NCI-H2196 treated with DMSO at 0.1 percent for 48 hours (cell line): ENCODE measurements at regions not wholly inside any gene's neighbourhood (a gene's known extent, or its start where the extent isn't known, plus 50 kb on each side); places are given as distances from the start of the nearest gene placed in this dataset.

Source experiments
- DNase-seq: peaks from one replicate; lab custom pipeline; 2025; ENCODE audit not compliant: unreplicated experiment; lab: John Stamatoyannopoulos, UW

DNA sequence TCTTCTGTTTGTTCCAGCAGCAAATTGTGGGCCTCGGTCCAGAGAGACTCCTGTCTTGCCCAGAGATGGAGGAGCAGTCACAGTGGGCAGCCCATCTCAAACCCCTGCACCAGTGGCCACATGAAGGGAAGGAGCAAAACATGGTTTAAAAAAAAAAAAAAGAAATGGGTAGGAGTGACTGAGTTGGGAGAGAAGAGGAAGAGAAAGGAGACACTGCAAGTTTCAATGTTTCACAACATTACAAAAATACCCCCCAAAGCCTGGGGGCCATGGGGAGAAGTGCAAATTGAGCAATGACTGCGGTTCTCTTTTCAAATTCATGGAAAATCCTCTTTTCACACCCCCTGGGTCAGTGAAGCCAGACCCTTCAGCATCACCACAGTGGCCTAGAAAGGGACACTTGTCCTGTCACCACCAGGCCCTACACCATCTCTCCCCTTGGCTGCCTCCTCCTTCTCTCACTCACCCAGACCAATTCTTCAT lies 117.1 kb downstream of the ZFP36L2 start:
- DNase-seq, result no peak

- DNase-seq, result no peak
These were observed 118.7 kb downstream of the ZFP36L2 start for GRCh38 chr2:43107679-43108078.

DNA sequence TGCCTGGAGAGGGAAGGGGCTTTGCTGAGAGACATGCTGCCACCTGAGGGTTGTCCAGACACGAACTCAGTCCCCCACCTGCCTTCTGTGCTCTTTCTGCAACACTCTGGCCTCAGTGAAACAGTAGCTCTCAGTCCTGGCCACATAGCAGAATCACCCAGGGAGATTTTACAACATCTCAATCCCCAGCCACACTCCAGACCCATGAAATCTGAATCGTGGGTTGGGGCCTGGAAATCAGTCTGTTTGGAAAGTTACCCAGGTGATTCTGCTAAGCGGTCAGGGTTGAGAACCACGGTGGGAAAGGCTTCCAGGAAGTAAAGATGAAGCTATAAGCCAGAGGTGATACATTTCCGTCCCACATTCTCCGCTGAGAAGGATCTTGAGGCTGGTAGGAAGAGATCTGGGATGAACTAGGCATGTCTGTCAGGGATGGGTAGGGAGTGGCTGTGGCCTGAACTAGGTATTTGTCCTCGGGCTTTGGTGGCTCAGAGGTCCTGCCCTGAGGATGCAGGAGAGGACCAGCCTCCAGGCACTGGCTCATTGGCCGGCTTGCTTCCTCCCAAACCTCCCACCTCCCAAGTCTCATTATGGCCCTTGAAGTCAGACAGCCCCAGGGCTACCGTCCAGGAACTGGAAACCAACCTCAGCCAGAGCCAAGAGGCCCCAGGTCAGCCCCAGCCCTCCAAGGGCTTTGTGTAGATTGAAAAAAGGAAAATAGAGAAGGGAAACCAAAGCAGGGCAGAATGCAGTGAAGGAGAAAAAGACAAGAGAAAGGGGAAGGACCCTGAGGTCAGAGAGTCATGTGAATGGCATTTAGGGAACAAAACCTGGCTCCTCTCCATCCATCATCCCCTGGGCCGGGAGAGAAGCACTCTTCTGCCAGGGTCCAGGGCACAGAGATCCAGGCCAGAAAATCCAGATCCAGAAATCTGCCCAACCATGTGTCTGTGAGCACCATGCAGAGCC lies 119.6 kb downstream of the ZFP36L2 start:
- DNase-seq, result no peak

GRCh38 chr2:43105586-43106558 lies 120.5 kb downstream of the ZFP36L2 start:
- DNase-seq, result no peak

GRCh38 chr2:43104763-43105162 lies 121.6 kb downstream of the ZFP36L2 start:
- no peak for DNase-seq

GRCh38 chr2:43104106-43104505 lies 122.3 kb downstream of the ZFP36L2 start:
- no peak for DNase-seq

DNA sequence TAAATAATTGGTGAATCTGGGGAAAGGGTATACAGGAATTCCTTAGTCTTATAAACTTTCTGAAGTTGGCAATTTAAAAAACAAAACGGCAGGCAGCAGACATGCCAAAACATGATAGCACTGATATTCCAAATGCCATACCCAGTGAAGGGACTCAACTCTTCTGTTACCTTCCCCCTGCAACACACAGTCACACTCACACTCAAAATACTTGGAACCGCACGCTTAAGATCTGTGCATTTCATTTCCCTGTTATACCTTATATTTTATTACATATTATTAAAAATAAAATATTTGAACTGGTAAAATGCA lies 123.4 kb downstream of the ZFP36L2 start:
- no peak for DNase-seq

DNA sequence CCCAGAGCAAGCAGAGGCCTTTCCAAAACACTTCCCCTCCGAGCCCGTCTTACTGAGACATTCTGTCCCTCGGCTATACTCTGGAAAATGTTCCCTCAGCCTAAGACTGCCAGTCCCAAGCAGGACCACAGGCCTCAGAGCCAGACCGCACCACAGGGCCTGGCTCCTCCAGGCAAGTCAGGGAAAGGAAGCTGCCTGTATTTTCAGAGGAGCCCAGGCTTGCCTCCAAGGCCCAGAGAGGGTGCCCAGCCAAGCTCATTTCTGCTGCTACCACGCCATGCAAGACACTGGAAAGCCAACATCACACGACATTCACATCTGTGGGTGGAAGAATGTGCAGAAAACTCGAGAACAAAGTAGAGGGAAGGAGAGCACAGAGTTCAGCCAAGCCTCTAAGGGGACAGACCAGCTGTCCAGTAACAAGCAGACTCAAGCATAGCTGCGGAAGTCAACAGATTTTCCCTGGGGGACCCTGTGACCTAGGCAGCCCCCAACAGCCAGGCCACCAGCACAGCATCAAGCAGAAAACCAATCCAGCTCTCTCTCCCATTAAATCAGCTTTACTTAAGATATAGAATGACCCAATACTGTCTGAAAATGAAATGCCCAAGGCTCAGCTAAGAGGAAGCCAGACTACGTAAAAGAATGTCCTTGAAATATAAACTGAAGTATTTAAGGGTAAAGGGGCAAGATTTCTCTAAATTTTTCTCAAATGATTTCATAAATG lies 123.9 kb downstream of the ZFP36L2 start:
- no peak for DNase-seq

DNA sequence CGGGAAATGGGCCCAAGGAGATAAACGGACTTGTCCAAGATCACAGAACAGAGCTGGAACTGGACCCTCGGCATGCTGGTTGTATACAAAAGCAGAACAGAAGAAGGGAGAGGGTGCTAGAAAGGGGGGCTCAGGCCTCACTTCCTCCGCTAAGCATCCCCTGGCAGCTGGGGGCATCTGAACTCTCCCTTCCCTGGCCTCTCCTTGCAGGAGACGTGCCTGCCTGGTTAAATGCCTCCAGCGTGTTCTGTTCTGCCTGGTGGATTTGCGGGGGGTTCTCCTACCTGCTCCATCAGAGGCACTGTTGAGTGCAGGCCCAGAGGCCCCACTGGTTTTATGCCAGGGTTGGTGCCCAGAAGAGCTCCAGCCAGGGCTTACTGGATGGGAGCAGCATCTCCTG lies 124.7 kb downstream of the ZFP36L2 start:
- DNase-seq, result no peak

DNA sequence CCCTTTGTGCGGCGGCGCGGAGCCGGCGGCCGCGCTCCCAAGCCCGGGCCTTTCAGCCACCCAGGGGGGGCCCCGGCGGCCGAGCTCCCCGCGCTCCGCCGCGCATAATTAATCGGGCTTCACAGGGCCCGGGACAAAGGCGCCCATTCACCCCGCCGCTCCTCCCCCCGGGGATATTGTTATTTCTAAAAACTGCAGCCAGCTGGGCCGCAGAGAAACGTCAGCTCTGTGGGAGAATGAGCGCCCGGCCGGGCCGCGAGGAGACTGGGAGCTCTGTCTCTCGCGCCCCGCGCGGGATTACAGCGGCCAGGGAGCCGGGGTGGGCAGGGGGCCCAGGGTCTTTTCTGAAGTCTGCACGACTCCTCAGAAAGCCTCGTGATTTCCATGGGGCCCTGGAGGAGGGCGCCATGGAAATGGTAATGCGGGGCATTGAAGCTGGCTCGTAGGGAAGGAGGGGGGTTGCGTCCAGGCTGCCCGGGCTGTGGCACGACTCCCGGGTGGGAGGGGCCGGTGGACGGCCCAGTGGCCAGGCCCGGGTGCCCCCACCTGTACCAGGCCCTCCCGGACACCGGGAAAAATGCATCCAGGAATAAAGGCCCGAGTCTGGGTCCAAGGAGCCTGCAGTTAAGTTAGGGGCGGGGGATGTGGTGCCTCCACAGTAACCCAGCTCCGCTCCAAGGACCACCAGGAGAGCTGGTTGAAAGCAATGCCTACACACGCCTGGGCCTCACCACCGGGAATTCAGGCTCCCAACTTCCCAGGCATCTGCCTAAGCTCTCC lies 125.3 kb downstream of the ZFP36L2 start:
- DNase-seq, result no peak

- DNase-seq, result no peak
These were observed 126.0 kb downstream of the ZFP36L2 start for GRCh38 chr2:43100362-43100882.

DNA sequence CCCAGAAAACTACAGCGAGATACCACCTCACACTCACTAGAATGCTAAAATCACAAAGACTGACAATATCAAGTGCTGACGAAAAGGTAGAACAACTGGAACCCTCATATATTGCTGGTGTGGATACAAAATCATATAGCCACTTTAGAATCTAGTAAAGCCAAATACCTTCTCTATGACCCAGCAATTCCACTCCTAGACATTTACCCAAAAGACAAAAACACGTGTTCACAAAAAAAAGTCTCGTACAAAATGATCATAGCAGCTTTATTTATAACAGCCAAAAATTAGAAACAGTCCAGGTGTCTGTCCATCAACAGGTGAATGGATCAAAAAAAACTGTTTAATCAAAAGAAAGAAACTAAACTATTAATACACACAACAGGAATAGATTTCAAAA lies 126.6 kb downstream of the ZFP36L2 start:
- no peak for DNase-seq

GRCh38 chr2:43098539-43098938 lies 127.9 kb downstream of the ZFP36L2 start:
- DNase-seq, result no peak

- DNase-seq, result no peak
These were observed 128.6 kb downstream of the ZFP36L2 start for GRCh38 chr2:43097644-43098408.

DNA sequence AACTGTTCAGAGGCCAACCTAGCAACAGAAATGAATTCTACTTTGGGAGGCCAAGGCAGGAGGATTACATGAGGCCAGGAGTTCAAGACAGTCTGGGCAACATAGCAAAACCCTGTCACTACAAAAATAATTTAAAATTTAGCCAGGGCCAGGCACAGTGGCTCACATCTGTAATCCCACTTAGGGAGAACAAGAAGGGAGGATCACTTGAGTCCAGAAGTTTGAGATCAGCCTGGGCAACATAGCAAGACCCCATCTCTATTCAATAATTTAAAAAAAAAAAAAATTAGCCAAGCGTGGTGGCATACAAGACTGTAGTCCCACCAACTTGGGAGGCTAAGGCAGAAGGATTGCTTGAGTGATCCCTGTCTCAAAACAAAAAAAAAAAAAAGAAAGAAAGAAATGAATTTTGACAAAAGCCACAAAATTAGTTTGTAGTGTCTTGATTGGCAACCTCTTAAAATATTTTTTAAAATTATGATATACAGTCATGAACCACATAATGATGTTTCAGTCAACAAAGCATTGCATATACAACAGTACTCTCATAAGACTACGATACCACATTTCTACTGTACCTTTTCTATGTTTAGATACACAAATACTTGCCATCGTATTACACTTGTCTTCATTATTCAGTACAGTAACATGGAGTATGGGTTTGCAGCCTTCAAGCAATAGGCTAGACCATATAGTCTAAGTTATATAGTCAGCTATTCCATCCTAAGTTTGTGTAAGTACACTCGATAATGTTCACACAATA lies 130.7 kb downstream of the ZFP36L2 start:
- DNase-seq, result no peak

GRCh38 chr2:43092520-43093179 lies 133.8 kb downstream of the ZFP36L2 start:
- no peak for DNase-seq

- DNase-seq, result no peak
These were observed 136.1 kb downstream of the ZFP36L2 start for GRCh38 chr2:43090317-43090716.
